ENCODE measurements at regions not wholly inside any gene's neighbourhood (a gene's known extent, or its start where the extent isn't known, plus 50 kb on each side); places are given as distances from the start of the nearest gene placed in this dataset.

DNA sequence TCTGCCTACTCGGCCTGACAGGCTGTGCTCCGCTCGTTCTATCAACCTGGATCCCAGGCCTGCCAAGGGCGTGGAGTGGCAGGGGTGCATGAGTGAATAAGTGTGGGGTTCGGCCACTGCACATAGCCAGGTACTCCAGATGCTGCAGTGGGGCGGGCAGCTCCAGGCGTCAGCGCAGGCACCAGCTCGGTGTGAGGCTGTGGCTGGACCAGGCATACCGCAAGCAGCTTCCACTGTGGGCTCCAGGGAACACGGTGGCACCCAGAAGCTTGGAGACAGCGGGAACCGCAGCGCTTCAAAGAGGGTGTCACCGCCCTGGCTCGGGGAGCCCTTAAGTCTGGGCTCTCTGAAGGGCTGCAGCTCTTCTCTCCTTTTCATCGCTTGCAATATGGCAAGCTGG lies 1630.2 kb downstream of the OLFM4 start:
- TF ChIP-seq CTCF (IDR thresholded peaks at IDR 0.05; ENCODE audit: insufficient read depth, low read length, poor library complexity, severe bottlenecking): no peak
- Histone ChIP-seq H3K4me3 (replicated peaks; ENCODE audit: low read depth, low read length) (no peak overlapping the region), H3K27me3 (replicated peaks; ENCODE audit: control insufficient read depth, insufficient read depth, low read length) (no peaks in the 10 kb centered on the region), H3K36me3 (ENCODE audit: control insufficient read depth, insufficient read depth, low read length) (no peaks in the 10 kb centered on the region)
- DNase-seq (ENCODE audit: extremely low read depth, insufficient read length): no peak

DNA sequence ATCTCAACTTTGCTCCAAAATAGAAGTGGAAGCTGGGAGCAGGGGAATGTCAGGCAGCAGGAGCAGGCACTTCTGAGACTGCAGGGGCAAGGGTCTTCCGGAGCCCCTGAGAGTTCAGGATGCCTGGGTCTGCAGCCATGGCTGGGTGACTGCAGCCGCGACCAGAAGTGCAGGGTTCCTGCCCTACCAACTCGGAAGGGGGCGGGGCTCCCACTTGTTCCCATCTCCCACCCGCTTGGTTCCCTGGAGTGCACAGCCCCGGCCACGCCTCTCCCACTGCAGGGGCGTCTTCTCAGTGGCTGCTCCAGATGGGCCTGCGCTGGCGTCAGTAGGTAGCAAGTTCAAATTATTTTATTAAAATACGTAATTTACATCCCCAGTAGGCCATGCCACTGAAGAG lies 1631.7 kb downstream of the OLFM4 start:
- no peak for TF ChIP-seq CTCF (IDR thresholded peaks at IDR 0.05; ENCODE audit: insufficient read depth, low read length, poor library complexity, severe bottlenecking)
- Histone ChIP-seq H3K27me3 (replicated peaks; ENCODE audit: control insufficient read depth, insufficient read depth, low read length) (no peaks in the 10 kb centered on the region), H3K36me3 (ENCODE audit: control insufficient read depth, insufficient read depth, low read length) (no peaks in the 10 kb centered on the region), H3K4me3 (replicated peaks; ENCODE audit: low read depth, low read length) (no peak overlapping the region)
- DNase-seq (ENCODE audit: extremely low read depth, insufficient read length): no peak

GRCh38 chr13:54676526-54677113 lies 1648.0 kb downstream of the OLFM4 start:
- H3K36me3 ChIP-seq (ENCODE audit: control insufficient read depth, insufficient read depth, low read length): no peaks in the 10 kb centered on the region
- no peak for DNase-seq (ENCODE audit: extremely low read depth, insufficient read length)
- TF ChIP-seq CTCF (IDR thresholded peaks at IDR 0.05; ENCODE audit: insufficient read depth, low read length, poor library complexity, severe bottlenecking): no peak

GRCh38 chr13:54682184-54682583 lies 1653.6 kb downstream of the OLFM4 start:
- no peak for DNase-seq (ENCODE audit: extremely low read depth, insufficient read length)
- Histone ChIP-seq H3K27me3 (replicated peaks; ENCODE audit: control insufficient read depth, insufficient read depth, low read length) (no peaks in the 10 kb centered on the region), H3K4me3 (replicated peaks; ENCODE audit: low read depth, low read length) (no peak overlapping the region), H3K36me3 (ENCODE audit: control insufficient read depth, insufficient read depth, low read length) (no peaks in the 10 kb centered on the region)
- no peak for TF ChIP-seq CTCF (IDR thresholded peaks at IDR 0.05; ENCODE audit: insufficient read depth, low read length, poor library complexity, severe bottlenecking)

More at GRCh38 chr13:54676526-54677113, 1648.0 kb downstream of the OLFM4 start:
- Histone ChIP-seq H3K4me3 (replicated peaks; ENCODE audit: low read depth, low read length) (no peak overlapping the region), H3K27me3 (replicated peaks; ENCODE audit: control insufficient read depth, insufficient read depth, low read length) (no peaks in the 10 kb centered on the region)

DNA sequence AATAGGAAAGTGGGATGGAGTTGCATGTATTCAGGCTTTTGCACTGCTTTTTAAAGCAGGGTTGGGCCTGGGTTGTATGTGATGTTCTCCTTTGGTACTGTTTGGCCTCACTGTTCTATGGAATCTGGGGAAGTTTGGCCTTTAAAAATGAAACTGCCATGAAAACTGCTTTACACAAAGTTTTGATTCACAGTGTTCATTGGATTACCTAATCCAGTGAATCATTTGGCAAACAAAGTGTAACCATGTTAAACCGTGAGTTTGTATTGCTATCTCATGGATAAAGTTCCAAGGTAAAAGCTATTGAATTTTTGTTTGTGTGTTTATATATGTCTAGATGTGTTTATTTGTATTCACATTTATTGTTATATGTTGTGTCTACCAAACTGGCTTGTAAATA lies 1658.6 kb downstream of the OLFM4 start:
- TF ChIP-seq CTCF (IDR thresholded peaks at IDR 0.05; ENCODE audit: insufficient read depth, low read length, poor library complexity, severe bottlenecking): no peak
- Histone ChIP-seq H3K27me3 (replicated peaks; ENCODE audit: control insufficient read depth, insufficient read depth, low read length) (no peaks in the 10 kb centered on the region), H3K4me3 (replicated peaks; ENCODE audit: low read depth, low read length) (no peak overlapping the region), H3K36me3 (ENCODE audit: control insufficient read depth, insufficient read depth, low read length) (no peaks in the 10 kb centered on the region)
- no peak for DNase-seq (ENCODE audit: extremely low read depth, insufficient read length)

- no peak for DNase-seq (ENCODE audit: extremely low read depth, insufficient read length)
- Histone ChIP-seq H3K4me3 (replicated peaks; ENCODE audit: low read depth, low read length) (no peak overlapping the region), H3K36me3 (ENCODE audit: control insufficient read depth, insufficient read depth, low read length) (no peaks in the 10 kb centered on the region), H3K27me3 (replicated peaks; ENCODE audit: control insufficient read depth, insufficient read depth, low read length) (no peaks in the 10 kb centered on the region)
- TF ChIP-seq CTCF (IDR thresholded peaks at IDR 0.05; ENCODE audit: insufficient read depth, low read length, poor library complexity, severe bottlenecking): no peak
Measured at GRCh38 chr13:54699831-54700230, 1671.2 kb downstream of the OLFM4 start.

Data from GM06990 (cell line).